ENCODE measurements at regions not wholly inside any gene's neighbourhood (a gene's known extent, or its start where the extent isn't known, plus 50 kb on each side); places are given as distances from the start of the nearest gene placed in this dataset.

- TF ChIP-seq POLR2AphosphoS5 (IDR thresholded peaks at IDR 0.05; ENCODE audit: low read depth, low read length) = no peak
- no peak for TF ChIP-seq REST (IDR thresholded peaks at IDR 0.05; ENCODE audit: insufficient read depth in 1 of 2, low read depth in 2 of 2, low read length in 2 of 2)
- TF ChIP-seq SIN3A (IDR thresholded peaks at IDR 0.05; ENCODE audit: borderline replicate concordance, insufficient read depth, low read length) = no peak
- no peak for TF ChIP-seq TAF1 (IDR thresholded peaks at IDR 0.05; ENCODE audit: borderline replicate concordance, insufficient read depth, low read length)
- no peak for TF ChIP-seq FOXP2 (optimal IDR thresholded peaks at IDR 0.05; ENCODE audit: borderline replicate concordance, extremely low read depth, extremely low read length, insufficient read depth)
Observed at GRCh38 chr5:67488885-67489284, 292.3 kb upstream of the CD180 start.

Data from PFSK-1 (cell line).